GM12878 (cell line): ENCODE measurements at regions not wholly inside any gene's neighbourhood (a gene's known extent, or its start where the extent isn't known, plus 50 kb on each side); places are given as distances from the start of the nearest gene placed in this dataset.

ENCODE experiments used
- ATAC-seq: fragments of 200-7000 bp; cut with Tn5 transposase; 3 replicates; pipeline ENCODE4 v1.9.1; 2020; ENCODE audit warnings: mild to moderate bottlenecking, moderate library complexity
- BruUV-seq: library from RNA; stranded (reverse); fragments of 400-500 nt; replicated peaks from 2 replicates; lab custom pipeline; 2021; lab: Mats Ljungman, UMichigan
- CTCF ChIA-PET: fragments of 300-600 bp; sonication (Branson Sonifier 250); formaldehyde crosslinking; extraction: SDS; loops from one replicate; lab custom pipeline; 2021; ENCODE audit warnings: inconsistent platforms; lab: Yijun Ruan, JAX
- POLR2A ChIA-PET: fragments of 350-600 bp; formaldehyde crosslinking; extraction: SDS; loops from one replicate; lab custom pipeline; 2021; ENCODE audit warnings: inconsistent platforms; lab: Charles Lee
- RAD21 ChIA-PET: fragments of 300-600 bp; sonication (Branson Sonifier 250); formaldehyde crosslinking; loops from one replicate; lab custom pipeline; 2023; ENCODE audit warnings: antibody characterized with exemption; ENCODE audit not compliant: unreplicated experiment; lab: Charles Lee
- SMC1A ChIA-PET: fragments of 300-600 bp; sonication (Branson Sonifier 250); formaldehyde crosslinking; loops from one replicate; lab custom pipeline; 2023; ENCODE audit not compliant: unreplicated experiment, uncharacterized antibody; lab: Charles Lee
- DNase-seq: peaks from one replicate; pipeline ENCODE4 v3.0.0-alpha.2; 2011; ENCODE audit warnings: low read depth, low spot score
- FAIRE-seq: peaks from 3 replicates; lab custom pipeline; 2011; peaks lifted over from hg19 to GRCh38; lab: Jason Lieb, UNC
- H2AFZ ChIP-seq: 2 replicates; pipeline ENCODE4 v1.6.0; 2011; ENCODE audit warnings: low read depth, low read length, control low read depth; ENCODE audit not compliant: control insufficient read depth
- H3K27ac ChIP-seq: 2 replicates; pipeline ENCODE4 v1.5.1; 2011; ENCODE audit warnings: control low read depth; ENCODE audit not compliant: control insufficient read depth, insufficient read depth
- H3K27me3 ChIP-seq, 2 experiments: replicated peaks in 1 of 2; 2 replicates each; pipeline versions ENCODE4 v1.6.0 to v1.6.1; 2011; ENCODE audit warnings: low read length in 1 of 2; ENCODE audit not compliant: control insufficient read depth in 2 of 2, insufficient read depth in 2 of 2
- H3K36me3 ChIP-seq, 2 experiments: 2 replicates each; pipeline ENCODE4 v1.5.1; 2011; ENCODE audit warnings: low read length in 1 of 2; ENCODE audit not compliant: control insufficient read depth in 2 of 2, insufficient read depth in 2 of 2
- H3K4me1 ChIP-seq: 2 replicates; pipeline ENCODE4 v1.6.1; 2011; ENCODE audit warnings: mild to moderate bottlenecking, low read length, moderate library complexity, mixed read lengths; ENCODE audit not compliant: control insufficient read depth, insufficient read depth
- H3K4me2 ChIP-seq: 2 replicates; pipeline ENCODE4 v1.6.0; 2011; ENCODE audit warnings: control low read depth; ENCODE audit not compliant: control insufficient read depth, insufficient read depth
- H3K4me3 ChIP-seq: fragments of 200-600 bp; sonication (generic); 2 replicates; pipeline ENCODE4 v1.5.1; 2016
- H3K79me2 ChIP-seq: 2 replicates; pipeline ENCODE4 v1.6.0; 2011; ENCODE audit warnings: low read length; ENCODE audit not compliant: control insufficient read depth, insufficient read depth
- H3K9ac ChIP-seq: 2 replicates; pipeline ENCODE4 v1.8.0; 2011; ENCODE audit warnings: low read length, control low read depth, mixed read lengths; ENCODE audit not compliant: control insufficient read depth, insufficient read depth
- H3K9me3 ChIP-seq: replicated peaks from 3 replicates; pipeline ENCODE4 v1.5.1; 2011; ENCODE audit warnings: mild to moderate bottlenecking, low read length; ENCODE audit not compliant: control insufficient read depth, insufficient read depth
- H4K20me1 ChIP-seq: 2 replicates; pipeline ENCODE4 v1.6.0; 2011; ENCODE audit not compliant: control insufficient read depth, insufficient read depth
- BACH1 ChIP-seq: fragments of 450-650 bp; IDR thresholded peaks from 2 replicates; pipeline ENCODE4 v1.6.1; 2017; ENCODE audit warnings: mild to moderate bottlenecking, borderline replicate concordance
- BHLHE40 ChIP-seq, 2 experiments: fragments of 450-650 bp in 1 of 2; IDR thresholded peaks; 2 replicates each; pipeline ENCODE4 v1.6.1; 2011 to 2017; ENCODE audit warnings: low read depth in 2 of 2, borderline replicate concordance in 1 of 2, improper control_type of control experiment in 1 of 2, low read length in 1 of 2, mild to moderate bottlenecking in 1 of 2
- CBFB ChIP-seq: IDR thresholded peaks from 2 replicates; pipeline ENCODE4 v1.6.1; 2016; ENCODE audit warnings: antibody characterized with exemption, low read depth
- NBN ChIP-seq: fragments of 450-650 bp; IDR thresholded peaks from 2 replicates; pipeline ENCODE4 v1.6.1; 2016
- NR2C2 ChIP-seq: IDR thresholded peaks from 2 replicates; pipeline ENCODE4 v1.6.1; 2011; ENCODE audit warnings: borderline replicate concordance, low read depth; ENCODE audit not compliant: control insufficient read depth, insufficient read length
- POLR2A ChIP-seq: IDR thresholded peaks from 2 replicates; pipeline ENCODE4 v1.6.1; 2011; ENCODE audit warnings: low read depth, mild to moderate bottlenecking, low read length
- POLR2AphosphoS5 ChIP-seq: IDR thresholded peaks from 2 replicates; pipeline ENCODE4 v1.6.1; 2011; ENCODE audit warnings: mild to moderate bottlenecking, low read length, inconsistent platforms
- RB1 ChIP-seq: fragments of 450-650 bp; formaldehyde crosslinking; IDR thresholded peaks from 2 replicates; pipeline ENCODE4 v1.6.1; 2017; ENCODE audit warnings: mild to moderate bottlenecking, borderline replicate concordance
- RFX5 ChIP-seq: IDR thresholded peaks from 2 replicates; pipeline ENCODE4 v1.6.1; 2011; ENCODE audit warnings: low read depth, low read length, improper control_type of control experiment
- SUPT20H ChIP-seq: IDR thresholded peaks from 2 replicates; pipeline ENCODE4 v1.6.1; 2011; ENCODE audit warnings: low read depth, mild to moderate bottlenecking, low read length, moderate library complexity, borderline replicate concordance; ENCODE audit not compliant: control insufficient read depth
- TCF12 ChIP-seq: IDR thresholded peaks from 2 replicates; pipeline ENCODE4 v1.6.1; 2011; ENCODE audit warnings: low read depth, mild to moderate bottlenecking, low read length
- ZZZ3 ChIP-seq: IDR thresholded peaks from 2 replicates; pipeline ENCODE4 v1.6.1; 2011; ENCODE audit warnings: low read depth; ENCODE audit not compliant: control insufficient read depth, insufficient read length
- WGBS: methylation state at CpG from one replicate; pipeline ENCODE4 v1.1.6; 2016; ENCODE audit warnings: low lambda C conversion rate; ENCODE audit not compliant: insufficient replicate concordance, insufficient coverage; ENCODE audit errors: missing lambda C conversion rate; 5-methylcytosine and 5-hydroxymethylcytosine counted together
- in situ Hi-C: fragments of 300-500 bp; cut with MboI; formaldehyde crosslinking; loops from 9 replicates; pipeline ENCODE4 v1.14.3; 2018; ENCODE audit warnings: mixed read lengths
- intact Hi-C: fragments of 100-400 bp; cut with micrococcal nuclease; formaldehyde crosslinking; loops from one replicate; pipeline ENCODE4 v1.14.2; 2022; ENCODE audit not compliant: unreplicated experiment

- WGBS: 50% methylated on average over 9 of the region's 9 CpGs
- intact Hi-C loops: no loop called here
- ChIA-PET RAD21 (no interaction called here), CTCF (no interaction called here), SMC1A (interaction anchor here (1.3 kb wide), 1 partner anchor 26 kb away, joined by 3 read pairs; no protein-coding TSS in a partner anchor), POLR2A (no interaction called here)
- ATAC-seq (no peak), DNase-seq (no peak), FAIRE-seq (peak; percentile 41)
- no peaks in the 10 kb centered on the region for H3K9me3 ChIP-seq
- no peaks in the 10 kb centered on the region for H4K20me1 ChIP-seq
- no peaks in the 10 kb centered on the region for H3K4me1 ChIP-seq
- peaks cover 0 to 3% of the 10 kb centered on the region in 2 experiments; a peak in 2 of 4 replicates for H3K27me3 ChIP-seq
- no peaks in the 10 kb centered on the region for H3K36me3 ChIP-seq
- no peak overlapping the region for H3K9ac ChIP-seq
- in situ Hi-C loops: no loop called here
- no peaks in the 10 kb centered on the region for H3K79me2 ChIP-seq
- H3K4me3 ChIP-seq: no peak overlapping the region
- H3K4me2 ChIP-seq: no peak overlapping the region
- H3K27ac ChIP-seq: no peak overlapping the region
- BruUV-seq: no TSS peak
- TF ChIP-seq BACH1 (no peak), TCF12 (no peak), NR2C2 (no peak), SUPT20H (no peak), POLR2A (no peak), NBN (no peak), CBFB (no peak), RFX5 (no peak), POLR2AphosphoS5 (no peak), RB1 (no peak), ZZZ3 (no peak), BHLHE40 (IDR thresholded peaks at IDR 0.05; ENCODE audit: borderline replicate concordance in 1 of 2, low read depth in 2 of 2, low read length in 1 of 2) (no peak)
- H2AFZ ChIP-seq: no peak overlapping the region
These were observed 200.1 kb downstream of the TLE3 start for GRCh38 chr15:69897471-69898237.
